ENCODE measurements at regions not wholly inside any gene's neighbourhood (a gene's known extent, or its start where the extent isn't known, plus 50 kb on each side); places are given as distances from the start of the nearest gene placed in this dataset.

DNA sequence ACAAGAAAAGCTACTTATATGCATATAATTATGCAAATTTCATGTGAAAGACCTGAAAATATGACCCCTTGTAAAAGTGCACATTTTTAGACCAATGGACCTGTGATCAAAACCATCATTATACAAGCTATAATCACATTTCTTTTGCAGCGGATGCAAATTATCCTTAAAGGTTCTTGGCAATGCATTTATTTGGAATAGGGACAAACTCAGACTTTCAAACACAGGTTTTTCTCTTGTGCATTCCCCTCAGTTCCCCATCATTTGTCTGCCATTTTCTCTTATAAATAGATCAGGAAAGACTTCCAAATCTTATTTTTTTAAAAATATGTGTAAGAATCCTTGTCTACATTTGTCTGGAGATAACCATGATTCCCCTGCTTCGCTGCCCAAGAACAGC, 954.2 kb upstream of the NRXN1 start:
- Histone ChIP-seq H3K27ac (no peak overlapping the region), H3K4me2 (no peak overlapping the region), H3K4me1 (no peaks in the 10 kb centered on the region), H3K9me3 (peaks cover 6% of the 10 kb centered on the region; the same call in 1 of the 3 replicates), H3K4me3 (no peak overlapping the region)
- 50% methylated on average over 2 of the region's 2 CpGs for WGBS (ENCODE audit: missing lambda C conversion rate)
- ChIA-PET CTCF (no interaction called here), POLR2A (no interaction called here)
- no peak for DNase-seq (ENCODE audit: low read depth in 1 of 2, low spot score in 1 of 2)
- TF ChIP-seq HOXA7 (CRISPR knock-in tag; IDR thresholded peaks at IDR 0.05) (no peak), RFX5 (IDR thresholded peaks at IDR 0.05) (no peak), ZC3H11A (IDR thresholded peaks at IDR 0.05) (no peak), HDAC2 (IDR thresholded peaks at IDR 0.05) (no peak), POLR2A (IDR thresholded peaks at IDR 0.05; ENCODE audit: low read length) (no peak), ZSCAN20 (CRISPR knock-in tag; IDR thresholded peaks at IDR 0.05) (no peak), CEBPB (IDR thresholded peaks at IDR 0.05) (no peak), RARB (CRISPR knock-in tag; IDR thresholded peaks at IDR 0.05) (no peak), RCOR1 (IDR thresholded peaks at IDR 0.05; ENCODE audit: low read depth, low read length) (no peak), EHF (CRISPR knock-in tag; IDR thresholded peaks at IDR 0.05) (no peak), NPAS2 (CRISPR knock-in tag; IDR thresholded peaks at IDR 0.05; ENCODE audit: borderline replicate concordance) (no peak), EHMT2 (IDR thresholded peaks at IDR 0.05; ENCODE audit: low read depth) (no peak)
- TF ChIP-seq, protein P1, sequence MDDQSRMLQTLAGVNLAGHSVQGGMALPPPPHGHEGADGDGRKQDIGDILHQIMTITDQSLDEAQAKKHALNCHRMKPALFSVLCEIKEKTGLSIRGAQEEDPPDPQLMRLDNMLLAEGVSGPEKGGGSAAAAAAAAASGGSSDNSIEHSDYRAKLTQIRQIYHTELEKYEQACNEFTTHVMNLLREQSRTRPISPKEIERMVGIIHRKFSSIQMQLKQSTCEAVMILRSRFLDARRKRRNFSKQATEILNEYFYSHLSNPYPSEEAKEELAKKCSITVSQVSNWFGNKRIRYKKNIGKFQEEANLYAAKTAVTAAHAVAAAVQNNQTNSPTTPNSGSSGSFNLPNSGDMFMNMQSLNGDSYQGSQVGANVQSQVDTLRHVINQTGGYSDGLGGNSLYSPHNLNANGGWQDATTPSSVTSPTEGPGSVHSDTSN (IDR thresholded peaks at IDR 0.05), result no peak
- TF ChIP-seq, protein P2, sequence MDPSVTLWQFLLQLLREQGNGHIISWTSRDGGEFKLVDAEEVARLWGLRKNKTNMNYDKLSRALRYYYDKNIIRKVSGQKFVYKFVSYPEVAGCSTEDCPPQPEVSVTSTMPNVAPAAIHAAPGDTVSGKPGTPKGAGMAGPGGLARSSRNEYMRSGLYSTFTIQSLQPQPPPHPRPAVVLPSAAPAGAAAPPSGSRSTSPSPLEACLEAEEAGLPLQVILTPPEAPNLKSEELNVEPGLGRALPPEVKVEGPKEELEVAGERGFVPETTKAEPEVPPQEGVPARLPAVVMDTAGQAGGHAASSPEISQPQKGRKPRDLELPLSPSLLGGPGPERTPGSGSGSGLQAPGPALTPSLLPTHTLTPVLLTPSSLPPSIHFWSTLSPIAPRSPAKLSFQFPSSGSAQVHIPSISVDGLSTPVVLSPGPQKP (IDR thresholded peaks at IDR 0.05; ENCODE audit: low read depth, low read length), result no peak
- TF ChIP-seq, protein P3, sequence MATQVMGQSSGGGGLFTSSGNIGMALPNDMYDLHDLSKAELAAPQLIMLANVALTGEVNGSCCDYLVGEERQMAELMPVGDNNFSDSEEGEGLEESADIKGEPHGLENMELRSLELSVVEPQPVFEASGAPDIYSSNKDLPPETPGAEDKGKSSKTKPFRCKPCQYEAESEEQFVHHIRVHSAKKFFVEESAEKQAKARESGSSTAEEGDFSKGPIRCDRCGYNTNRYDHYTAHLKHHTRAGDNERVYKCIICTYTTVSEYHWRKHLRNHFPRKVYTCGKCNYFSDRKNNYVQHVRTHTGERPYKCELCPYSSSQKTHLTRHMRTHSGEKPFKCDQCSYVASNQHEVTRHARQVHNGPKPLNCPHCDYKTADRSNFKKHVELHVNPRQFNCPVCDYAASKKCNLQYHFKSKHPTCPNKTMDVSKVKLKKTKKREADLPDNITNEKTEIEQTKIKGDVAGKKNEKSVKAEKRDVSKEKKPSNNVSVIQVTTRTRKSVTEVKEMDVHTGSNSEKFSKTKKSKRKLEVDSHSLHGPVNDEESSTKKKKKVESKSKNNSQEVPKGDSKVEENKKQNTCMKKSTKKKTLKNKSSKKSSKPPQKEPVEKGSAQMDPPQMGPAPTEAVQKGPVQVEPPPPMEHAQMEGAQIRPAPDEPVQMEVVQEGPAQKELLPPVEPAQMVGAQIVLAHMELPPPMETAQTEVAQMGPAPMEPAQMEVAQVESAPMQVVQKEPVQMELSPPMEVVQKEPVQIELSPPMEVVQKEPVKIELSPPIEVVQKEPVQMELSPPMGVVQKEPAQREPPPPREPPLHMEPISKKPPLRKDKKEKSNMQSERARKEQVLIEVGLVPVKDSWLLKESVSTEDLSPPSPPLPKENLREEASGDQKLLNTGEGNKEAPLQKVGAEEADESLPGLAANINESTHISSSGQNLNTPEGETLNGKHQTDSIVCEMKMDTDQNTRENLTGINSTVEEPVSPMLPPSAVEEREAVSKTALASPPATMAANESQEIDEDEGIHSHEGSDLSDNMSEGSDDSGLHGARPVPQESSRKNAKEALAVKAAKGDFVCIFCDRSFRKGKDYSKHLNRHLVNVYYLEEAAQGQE (IDR thresholded peaks at IDR 0.05), result no peak
- TF ChIP-seq, protein P4, sequence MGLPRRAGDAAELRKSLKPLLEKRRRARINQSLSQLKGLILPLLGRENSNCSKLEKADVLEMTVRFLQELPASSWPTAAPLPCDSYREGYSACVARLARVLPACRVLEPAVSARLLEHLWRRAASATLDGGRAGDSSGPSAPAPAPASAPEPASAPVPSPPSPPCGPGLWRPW (IDR thresholded peaks at IDR 0.05), result no peak
- FAIRE-seq, result no peak
- no peak for ATAC-seq

DNA sequence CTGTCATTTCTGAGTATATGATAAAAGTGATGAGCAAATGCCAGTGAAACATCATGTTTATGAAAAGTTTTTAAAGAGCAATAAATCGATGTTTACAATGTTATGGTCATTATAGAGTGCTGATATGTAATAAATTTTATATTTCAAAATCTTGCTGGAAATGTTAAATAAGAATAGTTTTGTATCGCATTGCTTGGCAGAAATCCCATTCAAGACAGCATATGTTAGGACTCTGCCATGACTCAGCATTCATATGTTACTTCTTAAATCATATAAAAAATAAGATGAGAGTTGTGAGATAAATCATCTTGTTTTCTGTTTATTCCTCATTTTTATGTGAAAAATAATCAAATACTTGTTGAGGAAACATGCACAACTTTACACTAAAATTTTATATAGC, 949.9 kb upstream of the NRXN1 start:
- no peak for FAIRE-seq
- Histone ChIP-seq H3K9me3 (peaks cover 3% of the 10 kb centered on the region; the same call in 1 of the 3 replicates), H3K27ac (no peak overlapping the region; a peak in 1 of 6 replicates), H3K4me3 (no peak overlapping the region), H3K4me1 (no peaks in the 10 kb centered on the region), H3K4me2 (peak overlapping the region; percentile 14; the same call in 2 of the 3 replicates)
- TF ChIP-seq POLR2AphosphoS2 (conservative IDR thresholded peaks at IDR 0.05; ENCODE audit: low read length) (no peak), HOXB5 (CRISPR knock-in tag; IDR thresholded peaks at IDR 0.05) (no peak), RARB (CRISPR knock-in tag; IDR thresholded peaks at IDR 0.05) (no peak), MAFK (IDR thresholded peaks at IDR 0.05; ENCODE audit: partially characterized antibody) (peak; percentile 81), FOXS1 (CRISPR knock-in tag; IDR thresholded peaks at IDR 0.05) (no peak), HEYL (CRISPR knock-in tag; IDR thresholded peaks at IDR 0.05) (no peak), HOXB13 (CRISPR knock-in tag; IDR thresholded peaks at IDR 0.05; ENCODE audit: low read depth) (no peak), CEBPB (IDR thresholded peaks at IDR 0.05) (no peak), GATA3 (IDR thresholded peaks at IDR 0.05; ENCODE audit: borderline replicate concordance) (no peak), NFE2L2 (conservative IDR thresholded peaks at IDR 0.05; ENCODE audit: low read length) (peak; percentile 72)
- TF ChIP-seq, protein P2 (IDR thresholded peaks at IDR 0.05; ENCODE audit: low read depth, low read length), result no peak
- TF ChIP-seq, protein P5, sequence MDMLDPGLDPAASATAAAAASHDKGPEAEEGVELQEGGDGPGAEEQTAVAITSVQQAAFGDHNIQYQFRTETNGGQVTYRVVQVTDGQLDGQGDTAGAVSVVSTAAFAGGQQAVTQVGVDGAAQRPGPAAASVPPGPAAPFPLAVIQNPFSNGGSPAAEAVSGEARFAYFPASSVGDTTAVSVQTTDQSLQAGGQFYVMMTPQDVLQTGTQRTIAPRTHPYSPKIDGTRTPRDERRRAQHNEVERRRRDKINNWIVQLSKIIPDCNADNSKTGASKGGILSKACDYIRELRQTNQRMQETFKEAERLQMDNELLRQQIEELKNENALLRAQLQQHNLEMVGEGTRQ (IDR thresholded peaks at IDR 0.05), result no peak
- TF ChIP-seq, protein P6, sequence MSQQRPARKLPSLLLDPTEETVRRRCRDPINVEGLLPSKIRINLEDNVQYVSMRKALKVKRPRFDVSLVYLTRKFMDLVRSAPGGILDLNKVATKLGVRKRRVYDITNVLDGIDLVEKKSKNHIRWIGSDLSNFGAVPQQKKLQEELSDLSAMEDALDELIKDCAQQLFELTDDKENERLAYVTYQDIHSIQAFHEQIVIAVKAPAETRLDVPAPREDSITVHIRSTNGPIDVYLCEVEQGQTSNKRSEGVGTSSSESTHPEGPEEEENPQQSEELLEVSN (IDR thresholded peaks at IDR 0.05; ENCODE audit: borderline replicate concordance, low read depth), result no peak
- peak in 1 of 2 experiments; percentile 24 for DNase-seq (ENCODE audit: low read depth in 1 of 2, low spot score in 1 of 2)
- WGBS (ENCODE audit: missing lambda C conversion rate), result 17% methylated on average over 2 of the region's 2 CpGs
- ATAC-seq, result no peak
- CTCF ChIA-PET, result no interaction called here
- POLR2A ChIA-PET, result no interaction called here

All from A549 (cell line).